ENCODE measurements at regions not wholly inside any gene's neighbourhood (a gene's known extent, or its start where the extent isn't known, plus 50 kb on each side); places are given as distances from the start of the nearest gene placed in this dataset.

DNA sequence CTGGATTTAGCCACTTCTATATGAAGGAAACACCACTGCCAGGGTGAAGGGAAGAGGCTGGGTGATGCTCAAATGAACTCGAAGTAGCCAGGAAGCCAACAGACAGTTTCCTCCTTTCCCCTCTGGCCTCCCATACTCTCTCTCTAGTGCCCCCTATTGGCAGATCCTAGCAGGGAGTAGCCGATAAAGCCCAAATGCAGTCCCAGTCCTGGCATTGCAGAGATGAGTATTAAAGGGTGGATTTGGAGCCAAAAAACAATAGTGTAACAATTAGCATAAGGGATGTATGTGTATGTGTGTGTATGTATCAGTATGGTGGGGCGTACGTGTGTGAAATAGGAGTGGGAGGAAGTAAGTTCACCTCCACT lies 213.8 kb upstream of the LDB2 start (continued):
- TF ChIP-seq, protein P1, sequence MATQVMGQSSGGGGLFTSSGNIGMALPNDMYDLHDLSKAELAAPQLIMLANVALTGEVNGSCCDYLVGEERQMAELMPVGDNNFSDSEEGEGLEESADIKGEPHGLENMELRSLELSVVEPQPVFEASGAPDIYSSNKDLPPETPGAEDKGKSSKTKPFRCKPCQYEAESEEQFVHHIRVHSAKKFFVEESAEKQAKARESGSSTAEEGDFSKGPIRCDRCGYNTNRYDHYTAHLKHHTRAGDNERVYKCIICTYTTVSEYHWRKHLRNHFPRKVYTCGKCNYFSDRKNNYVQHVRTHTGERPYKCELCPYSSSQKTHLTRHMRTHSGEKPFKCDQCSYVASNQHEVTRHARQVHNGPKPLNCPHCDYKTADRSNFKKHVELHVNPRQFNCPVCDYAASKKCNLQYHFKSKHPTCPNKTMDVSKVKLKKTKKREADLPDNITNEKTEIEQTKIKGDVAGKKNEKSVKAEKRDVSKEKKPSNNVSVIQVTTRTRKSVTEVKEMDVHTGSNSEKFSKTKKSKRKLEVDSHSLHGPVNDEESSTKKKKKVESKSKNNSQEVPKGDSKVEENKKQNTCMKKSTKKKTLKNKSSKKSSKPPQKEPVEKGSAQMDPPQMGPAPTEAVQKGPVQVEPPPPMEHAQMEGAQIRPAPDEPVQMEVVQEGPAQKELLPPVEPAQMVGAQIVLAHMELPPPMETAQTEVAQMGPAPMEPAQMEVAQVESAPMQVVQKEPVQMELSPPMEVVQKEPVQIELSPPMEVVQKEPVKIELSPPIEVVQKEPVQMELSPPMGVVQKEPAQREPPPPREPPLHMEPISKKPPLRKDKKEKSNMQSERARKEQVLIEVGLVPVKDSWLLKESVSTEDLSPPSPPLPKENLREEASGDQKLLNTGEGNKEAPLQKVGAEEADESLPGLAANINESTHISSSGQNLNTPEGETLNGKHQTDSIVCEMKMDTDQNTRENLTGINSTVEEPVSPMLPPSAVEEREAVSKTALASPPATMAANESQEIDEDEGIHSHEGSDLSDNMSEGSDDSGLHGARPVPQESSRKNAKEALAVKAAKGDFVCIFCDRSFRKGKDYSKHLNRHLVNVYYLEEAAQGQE (IDR thresholded peaks at IDR 0.05; ENCODE audit: low read depth, low read length), result no peak
- TF ChIP-seq, protein P2, sequence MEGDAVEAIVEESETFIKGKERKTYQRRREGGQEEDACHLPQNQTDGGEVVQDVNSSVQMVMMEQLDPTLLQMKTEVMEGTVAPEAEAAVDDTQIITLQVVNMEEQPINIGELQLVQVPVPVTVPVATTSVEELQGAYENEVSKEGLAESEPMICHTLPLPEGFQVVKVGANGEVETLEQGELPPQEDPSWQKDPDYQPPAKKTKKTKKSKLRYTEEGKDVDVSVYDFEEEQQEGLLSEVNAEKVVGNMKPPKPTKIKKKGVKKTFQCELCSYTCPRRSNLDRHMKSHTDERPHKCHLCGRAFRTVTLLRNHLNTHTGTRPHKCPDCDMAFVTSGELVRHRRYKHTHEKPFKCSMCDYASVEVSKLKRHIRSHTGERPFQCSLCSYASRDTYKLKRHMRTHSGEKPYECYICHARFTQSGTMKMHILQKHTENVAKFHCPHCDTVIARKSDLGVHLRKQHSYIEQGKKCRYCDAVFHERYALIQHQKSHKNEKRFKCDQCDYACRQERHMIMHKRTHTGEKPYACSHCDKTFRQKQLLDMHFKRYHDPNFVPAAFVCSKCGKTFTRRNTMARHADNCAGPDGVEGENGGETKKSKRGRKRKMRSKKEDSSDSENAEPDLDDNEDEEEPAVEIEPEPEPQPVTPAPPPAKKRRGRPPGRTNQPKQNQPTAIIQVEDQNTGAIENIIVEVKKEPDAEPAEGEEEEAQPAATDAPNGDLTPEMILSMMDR (IDR thresholded peaks at IDR 0.05 in 2 of 3, conservative IDR thresholded peaks at IDR 0.05 in 1 of 3; ENCODE audit: control insufficient read depth in 2 of 3, extremely low read depth in 1 of 3, insufficient read depth in 1 of 3, low read depth in 3 of 3, low read length in 3 of 3), result peak; percentile 30 to 48 (median 35); a peak in 3 of 6 replicates
- TF ChIP-seq NR2C1 (IDR thresholded peaks at IDR 0.05) (no peak), JUNB (IDR thresholded peaks at IDR 0.05) (no peak), TCF12 (IDR thresholded peaks at IDR 0.05; ENCODE audit: low read depth, low read length) (no peak), CHD2 (IDR thresholded peaks at IDR 0.05; ENCODE audit: borderline replicate concordance, low read depth, low read length) (no peak), MTA2 (IDR thresholded peaks at IDR 0.05; ENCODE audit: low read depth) (no peak), FOXM1 (IDR thresholded peaks at IDR 0.05; ENCODE audit: low read depth, low read length) (no peak), HDAC6 (IDR thresholded peaks at IDR 0.05; ENCODE audit: unreplicated experiment) (no peak), SMC3 (IDR thresholded peaks at IDR 0.05; ENCODE audit: borderline replicate concordance, low read length) (peak; percentile 28; the same call in 1 of the 2 replicates), MYB (IDR thresholded peaks at IDR 0.05; ENCODE audit: borderline replicate concordance, low read depth, low read length) (no peak)
